GM21737 (cell line): ENCODE measurements at regions not wholly inside any gene's neighbourhood (a gene's known extent, or its start where the extent isn't known, plus 50 kb on each side); places are given as distances from the start of the nearest gene placed in this dataset.
"Not testable (repeated sequence)": the region's sequence is repeated elsewhere in the genome, so short reads cannot be mapped to it uniquely, and the experiment has no call there.

Experiments used
- ATAC-seq: cut with Tn5 transposase; IDR thresholded peaks from one replicate; pipeline ENCODE4 v1.9.1; 2021; ENCODE audit warnings: mild to moderate bottlenecking, moderate library complexity; ENCODE audit not compliant: unreplicated experiment

DNA sequence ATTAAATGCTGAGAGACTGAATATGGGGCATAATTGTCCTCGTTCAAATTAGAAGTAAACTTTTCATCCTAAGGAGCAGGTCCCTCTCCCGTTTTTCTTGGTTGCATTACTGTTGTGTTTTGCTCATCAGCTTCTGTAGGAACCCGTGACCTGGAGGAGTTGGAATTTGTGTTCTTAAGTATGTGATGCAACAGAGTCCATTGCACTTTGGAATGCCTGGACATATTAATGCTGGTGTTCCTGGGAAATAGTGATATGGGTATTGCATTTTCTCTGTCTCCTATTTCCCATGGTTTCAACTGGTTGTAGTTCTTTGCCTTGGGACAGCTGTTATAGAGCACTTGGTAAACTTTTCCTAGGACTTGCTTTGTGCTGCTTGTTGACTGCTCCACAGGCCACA, 417.8 kb upstream of the LCORL start:
- ATAC-seq, result no peak

DNA sequence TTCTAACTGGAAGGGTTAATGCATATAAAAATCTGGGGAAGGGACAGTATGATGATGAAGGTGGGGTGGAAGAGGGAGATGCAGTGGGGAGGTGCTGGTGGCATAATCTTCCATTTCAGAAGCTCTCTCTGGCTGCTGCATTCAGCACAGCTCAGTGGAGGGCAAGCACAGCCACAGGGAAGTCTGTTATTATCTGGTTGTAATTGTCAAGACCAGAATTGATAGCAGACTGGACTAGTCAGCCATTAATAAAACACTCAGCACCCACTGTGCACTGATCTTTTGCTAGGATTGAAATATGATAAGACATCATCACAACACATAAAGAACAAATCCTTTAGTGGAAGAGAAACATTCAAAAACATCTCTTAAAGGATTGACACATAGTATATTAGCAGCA, 414.2 kb upstream of the LCORL start:
- no peak for ATAC-seq

DNA sequence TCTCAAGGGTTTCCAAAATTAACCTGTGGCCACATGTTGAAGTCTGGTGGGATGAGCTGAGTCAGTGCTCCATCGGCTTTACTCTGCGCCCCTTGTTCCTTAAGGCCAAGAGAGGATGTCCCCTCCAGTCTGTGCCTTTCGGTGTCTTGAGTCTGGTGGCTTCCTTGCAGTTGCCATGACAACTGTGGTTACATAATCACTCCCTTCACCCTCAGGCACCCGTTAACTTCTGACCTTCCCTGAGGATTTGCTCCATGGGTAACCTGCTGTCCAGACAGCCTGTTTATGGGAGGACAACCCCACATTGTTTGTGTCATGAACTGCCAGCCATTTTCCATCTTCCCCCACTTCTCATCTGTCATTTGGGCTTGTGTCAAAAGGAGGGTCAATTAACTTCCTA, 401.1 kb upstream of the LCORL start:
- ATAC-seq, result no peak

DNA sequence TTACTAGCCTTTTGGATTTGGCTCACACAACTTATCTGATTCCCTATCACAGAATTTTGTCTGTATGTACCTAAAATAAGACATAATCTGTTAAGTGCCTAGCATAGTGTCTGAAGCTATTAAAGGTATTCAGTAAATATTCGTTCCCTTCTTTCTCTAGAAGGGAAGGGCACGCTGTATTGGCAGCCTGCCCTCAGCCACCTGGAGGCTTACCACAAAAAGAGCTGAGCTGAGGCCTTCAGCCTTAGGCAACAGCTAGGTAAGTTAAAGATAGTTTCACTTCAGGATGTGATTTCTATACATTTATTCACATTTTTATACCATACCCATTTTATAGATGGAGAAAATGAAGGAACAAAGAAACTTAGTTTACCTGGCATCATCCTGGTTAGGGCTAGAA, 400.0 kb upstream of the LCORL start:
- no peak for ATAC-seq

DNA sequence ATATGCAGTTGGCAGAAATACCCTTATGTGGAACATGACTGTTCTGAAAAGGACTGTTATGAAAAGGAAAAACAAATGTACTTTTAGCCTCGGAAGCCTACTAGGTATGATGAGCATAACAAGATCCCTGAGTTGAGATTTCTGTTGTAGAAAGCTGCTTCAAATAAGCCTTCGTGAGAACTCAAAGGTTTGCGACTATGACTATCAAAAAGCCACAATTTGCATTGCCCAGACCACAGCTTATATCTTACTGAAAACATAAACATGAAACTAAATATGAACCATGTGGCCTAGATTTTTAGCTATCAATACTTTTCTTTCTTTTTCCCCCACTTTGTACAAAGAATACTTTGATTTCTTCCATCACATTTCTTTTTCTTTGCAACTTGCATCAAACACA, 398.2 kb upstream of the LCORL start:
- no peak for ATAC-seq

DNA sequence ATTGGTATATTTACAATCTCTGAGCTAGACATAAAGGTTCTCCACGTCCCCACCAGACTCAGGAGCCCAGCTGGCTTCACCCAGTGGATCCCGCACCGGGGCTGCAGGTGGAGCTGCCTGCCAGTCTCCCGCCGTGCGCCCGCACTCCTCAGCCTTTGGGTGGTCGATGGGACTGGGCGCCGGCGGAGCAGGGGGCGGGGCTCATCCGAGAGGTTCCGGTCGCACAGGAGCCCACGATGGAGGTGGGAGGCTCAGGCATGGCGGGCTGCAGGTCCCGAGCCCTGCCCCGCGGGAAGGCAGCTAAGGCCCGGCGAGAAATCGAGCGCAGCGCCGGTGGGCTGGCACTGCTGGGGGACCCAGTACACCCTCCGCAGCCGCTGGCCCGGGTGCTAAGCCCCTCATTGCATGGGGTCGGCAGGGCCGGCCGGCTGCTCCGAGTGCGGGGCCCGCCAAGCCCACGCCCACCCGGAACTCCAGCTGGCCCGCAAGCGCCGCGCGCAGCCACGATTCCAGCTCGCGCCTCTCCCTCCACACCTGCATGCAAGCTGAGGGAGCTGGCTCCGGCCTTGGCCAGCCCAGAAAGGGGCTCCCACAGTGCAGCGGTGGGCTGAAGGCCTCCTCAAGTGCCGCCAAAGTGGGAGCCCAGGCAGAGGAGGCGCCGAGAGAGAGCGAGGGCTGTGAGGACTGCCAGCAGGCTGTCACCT, 396.8 kb upstream of the LCORL start:
- not testable (repeated sequence) for ATAC-seq

DNA sequence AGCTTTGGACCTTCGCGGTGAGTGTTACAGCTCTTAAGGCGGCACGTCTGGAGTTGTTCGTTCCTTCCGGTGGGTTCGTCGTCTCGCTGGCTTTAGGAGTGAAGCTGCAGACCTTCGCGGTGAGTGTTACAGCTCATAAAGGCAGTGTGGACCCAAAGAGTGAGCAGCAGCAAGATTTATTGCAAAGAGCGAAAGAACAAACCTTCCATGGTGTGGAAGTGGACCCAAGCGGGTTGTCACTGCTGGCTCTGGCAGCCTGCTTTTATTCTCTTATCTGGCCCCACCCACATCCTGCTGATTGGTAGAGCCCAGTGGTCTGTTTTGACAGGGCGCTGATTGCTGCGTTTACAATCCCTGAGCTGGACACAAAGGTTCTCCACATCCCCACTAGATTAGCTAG, 396.1 kb upstream of the LCORL start:
- not testable (repeated sequence) for ATAC-seq

DNA sequence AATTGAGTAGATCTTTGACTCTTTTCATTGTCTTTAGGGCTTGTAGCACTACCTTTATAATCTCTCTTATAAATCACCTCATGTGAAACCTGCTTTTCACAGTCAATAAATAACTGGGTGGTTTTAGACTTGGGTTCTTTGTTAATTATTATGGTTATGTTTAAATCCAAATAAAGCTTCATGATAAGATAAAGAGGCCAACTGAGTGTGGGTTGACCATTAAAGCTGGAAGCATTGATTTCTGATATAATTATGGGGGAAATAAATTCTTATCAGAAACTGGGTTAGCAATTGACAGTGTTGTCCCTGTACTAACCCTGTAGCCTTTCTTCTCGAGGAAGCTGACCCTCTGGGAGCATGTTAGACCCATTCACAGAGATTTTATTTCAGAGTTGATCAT, 384.7 kb upstream of the LCORL start:
- no peak for ATAC-seq

DNA sequence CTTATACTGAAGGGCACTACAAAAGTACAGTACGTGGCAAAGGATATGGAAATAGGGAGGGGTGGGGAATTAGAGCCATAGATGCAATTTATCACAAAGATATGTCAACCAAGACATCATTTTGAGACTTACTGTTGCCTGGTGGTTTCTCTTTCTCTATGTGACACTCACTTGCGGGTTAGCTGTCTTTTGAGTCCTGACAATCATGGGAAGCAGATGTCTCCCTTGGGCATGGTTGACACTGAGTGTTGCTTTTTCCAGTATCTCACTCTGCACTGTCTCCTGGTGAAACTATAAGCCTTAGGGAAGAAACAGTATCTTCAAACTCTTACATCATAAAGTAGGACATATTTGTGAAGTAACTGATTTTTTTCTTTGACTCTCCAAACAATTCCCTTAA, 383.5 kb upstream of the LCORL start:
- no peak for ATAC-seq

DNA sequence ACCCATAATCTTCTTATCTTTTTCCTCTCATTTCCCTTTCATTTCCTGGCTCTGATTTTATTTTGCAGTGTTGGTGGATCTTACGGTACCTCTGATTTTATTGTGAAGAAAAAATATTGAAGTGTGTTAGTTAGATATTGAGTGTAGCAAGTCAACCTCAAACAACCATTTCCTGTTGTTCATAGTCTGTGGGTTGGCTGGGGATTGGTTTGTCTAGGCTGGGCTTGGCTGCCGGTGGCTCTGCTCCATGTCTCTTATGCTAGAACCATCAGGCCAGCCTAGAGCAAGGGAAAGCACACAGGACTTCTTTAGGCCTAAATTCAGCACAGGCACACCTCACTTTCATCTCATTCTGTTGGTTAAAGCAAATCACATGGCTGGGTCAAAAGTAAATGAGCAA, 383.1 kb upstream of the LCORL start:
- no peak for ATAC-seq

DNA sequence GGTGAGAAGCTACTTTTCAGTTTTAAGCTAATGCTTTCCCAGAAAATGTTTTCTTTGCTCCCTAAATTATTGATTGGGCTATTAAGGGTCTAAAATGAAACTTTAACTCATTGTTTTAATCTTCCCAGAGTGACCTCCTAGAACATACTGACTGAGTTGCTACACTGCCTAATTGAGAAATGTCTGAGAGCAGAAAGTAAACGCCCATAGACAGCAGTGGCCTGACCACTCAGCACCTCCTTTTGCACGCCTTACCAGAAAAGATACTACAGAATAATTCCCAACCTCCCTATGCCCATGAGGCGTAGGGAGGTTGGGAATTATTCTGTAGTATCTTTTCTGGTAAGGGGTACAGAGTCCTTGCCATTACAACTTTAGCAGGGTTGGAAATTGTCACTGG, 381.8 kb upstream of the LCORL start:
- no peak for ATAC-seq

DNA sequence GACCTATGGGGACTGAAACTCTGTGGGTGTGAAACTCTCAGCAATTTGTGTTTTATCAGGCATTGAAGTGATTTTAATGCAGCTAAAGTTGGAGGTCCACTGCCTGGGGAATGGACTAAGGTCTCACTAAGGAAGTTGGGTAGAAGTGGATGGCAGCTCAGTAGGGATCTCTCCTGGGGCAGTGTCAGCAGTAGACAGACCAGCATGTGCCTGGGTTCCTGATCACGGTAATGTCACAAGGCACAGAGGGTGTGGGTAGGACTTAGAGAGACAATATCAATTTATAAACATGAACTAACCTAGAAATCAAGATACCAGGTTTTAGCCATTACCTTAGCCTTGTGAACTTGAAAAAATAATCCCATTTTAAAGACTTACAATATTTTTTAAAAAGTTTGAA, 380.3 kb upstream of the LCORL start:
- ATAC-seq, result no peak

DNA sequence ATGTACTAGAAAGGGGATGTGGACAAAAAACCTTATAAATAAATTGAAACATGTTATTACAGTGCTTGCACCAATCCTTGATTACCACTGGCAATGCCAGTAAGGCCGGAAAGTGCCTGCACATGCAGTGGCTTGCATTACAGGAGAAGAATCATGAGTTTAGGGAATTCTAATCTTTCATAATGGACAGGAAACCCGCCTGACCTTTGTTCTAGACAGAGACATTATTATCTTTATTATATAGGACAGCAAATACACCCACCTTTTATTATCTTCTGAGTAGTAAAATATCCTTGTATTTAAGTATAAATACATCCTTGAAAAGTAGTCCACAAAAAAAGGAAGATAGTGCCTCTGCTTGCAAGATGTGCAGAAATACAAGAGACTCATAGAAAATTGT, 379.9 kb upstream of the LCORL start:
- no peak for ATAC-seq

DNA sequence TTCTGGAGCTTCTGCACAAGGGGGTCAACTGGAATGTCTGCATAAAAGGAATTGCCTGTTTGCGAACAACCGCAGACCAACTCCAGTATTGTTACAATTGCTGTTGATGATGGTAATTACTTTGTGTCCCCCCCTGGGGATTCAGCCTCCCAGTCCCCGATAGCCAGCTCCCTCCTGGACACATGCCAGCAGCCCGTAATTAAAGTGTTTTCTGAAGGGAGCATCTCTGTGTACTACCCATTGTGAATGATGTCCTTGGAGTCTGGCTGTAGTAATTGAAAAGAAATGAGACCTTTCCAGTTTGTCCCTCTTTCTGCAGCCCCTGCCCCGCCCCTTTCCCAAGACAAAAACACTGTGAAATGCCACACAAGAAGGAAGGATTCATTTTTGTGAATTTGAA, 377.1 kb upstream of the LCORL start:
- ATAC-seq, result no peak

DNA sequence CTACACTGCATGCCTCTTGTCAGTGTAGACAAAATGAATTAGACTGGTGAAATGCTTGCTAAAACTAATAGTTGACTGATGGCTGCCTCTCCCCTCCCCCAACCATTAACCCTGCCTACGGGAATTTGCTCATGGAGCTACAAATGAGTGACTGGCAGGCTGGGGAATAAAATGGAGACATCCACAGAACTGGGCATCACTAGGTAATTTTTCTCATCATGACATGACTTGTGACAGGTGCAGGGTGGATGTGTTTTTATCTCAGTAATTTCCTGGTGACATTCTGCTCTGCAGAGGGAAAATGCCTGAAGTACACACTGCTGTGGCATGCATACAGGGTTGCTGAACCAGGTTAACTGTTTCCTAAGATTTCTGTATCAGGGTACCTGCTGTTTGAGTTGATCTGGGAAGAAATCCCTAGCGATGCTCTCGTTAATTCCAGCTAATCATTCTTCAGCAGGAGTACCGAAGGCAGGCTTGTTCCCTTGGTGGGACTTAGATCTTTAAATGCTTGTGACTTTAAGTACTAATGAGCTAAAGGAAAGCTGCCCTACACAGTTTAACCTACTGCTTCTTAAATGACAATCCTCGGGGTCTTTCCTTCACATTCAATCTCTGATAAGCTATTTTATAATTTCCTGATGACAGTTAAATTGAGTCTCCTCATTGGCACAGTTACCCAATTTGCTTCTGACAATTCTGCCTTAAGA, 376.3 kb upstream of the LCORL start:
- ATAC-seq, result no peak

DNA sequence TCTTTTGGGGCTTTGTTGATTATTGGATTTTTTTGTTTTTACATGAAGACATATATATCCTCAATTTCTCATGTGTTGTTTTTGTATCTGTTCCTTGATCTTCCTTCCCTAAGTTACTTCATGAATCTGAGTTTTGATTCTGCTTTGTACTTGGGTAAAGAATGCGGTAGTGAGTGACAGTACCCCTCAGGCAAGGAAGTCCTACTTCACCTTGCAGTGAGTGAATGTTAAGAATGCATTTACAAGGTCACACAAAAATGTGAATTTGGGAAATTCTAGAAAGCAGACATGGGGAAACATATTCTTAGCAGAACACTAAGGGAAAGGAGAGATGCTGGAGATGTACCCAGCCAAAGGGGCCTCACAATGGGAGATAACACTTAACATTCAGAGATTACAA, 373.1 kb upstream of the LCORL start:
- ATAC-seq, result no peak

DNA sequence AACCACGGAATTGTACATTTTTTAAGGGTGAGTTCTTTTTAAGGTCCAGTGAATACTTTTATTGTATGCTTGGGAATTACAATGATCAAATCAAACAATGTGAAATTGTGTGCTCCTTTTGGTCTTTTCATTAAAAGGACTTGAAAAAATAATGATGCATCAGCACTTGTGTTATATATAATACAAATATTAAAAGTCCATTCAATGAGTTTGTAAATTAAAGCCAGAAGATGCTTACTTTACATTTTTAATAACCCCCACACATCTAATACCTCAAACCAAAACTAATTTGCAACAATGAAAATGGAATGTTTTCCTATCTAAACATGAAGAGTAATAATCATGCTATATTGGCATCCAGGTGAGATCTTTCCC, 369.8 kb upstream of the LCORL start:
- ATAC-seq, result no peak

DNA sequence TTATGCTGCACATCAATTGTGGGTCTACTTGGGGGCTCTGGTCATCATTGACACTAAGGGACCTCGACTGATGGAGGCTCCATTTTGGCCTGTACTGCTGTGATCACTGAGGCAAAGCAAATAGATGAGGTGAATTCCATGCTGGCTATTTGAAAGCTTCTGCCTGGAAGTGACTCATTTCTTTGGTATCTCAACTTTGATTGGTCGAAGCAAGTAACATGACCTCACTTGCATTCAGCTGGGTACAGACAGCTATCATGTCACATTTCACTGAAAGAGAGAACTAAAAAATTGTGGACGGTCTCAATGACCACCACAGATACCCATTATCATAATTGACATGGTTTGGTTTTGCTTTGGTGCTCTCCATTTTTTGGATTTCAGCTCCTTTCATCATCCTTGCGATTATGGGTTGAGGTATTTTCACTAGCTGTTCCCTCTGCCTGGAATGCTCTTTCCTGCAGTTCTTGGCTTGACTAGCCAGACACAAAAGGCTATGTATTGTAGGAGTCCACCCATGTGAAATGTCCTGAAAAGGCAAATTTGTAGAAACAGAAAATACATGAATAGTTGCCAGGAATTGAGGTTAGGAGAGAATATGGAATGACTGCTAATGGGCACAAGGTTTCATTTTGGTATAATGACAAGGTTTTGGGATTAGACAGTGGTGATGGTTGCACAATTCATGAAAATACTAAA, 369.2 kb upstream of the LCORL start:
- ATAC-seq, result no peak

DNA sequence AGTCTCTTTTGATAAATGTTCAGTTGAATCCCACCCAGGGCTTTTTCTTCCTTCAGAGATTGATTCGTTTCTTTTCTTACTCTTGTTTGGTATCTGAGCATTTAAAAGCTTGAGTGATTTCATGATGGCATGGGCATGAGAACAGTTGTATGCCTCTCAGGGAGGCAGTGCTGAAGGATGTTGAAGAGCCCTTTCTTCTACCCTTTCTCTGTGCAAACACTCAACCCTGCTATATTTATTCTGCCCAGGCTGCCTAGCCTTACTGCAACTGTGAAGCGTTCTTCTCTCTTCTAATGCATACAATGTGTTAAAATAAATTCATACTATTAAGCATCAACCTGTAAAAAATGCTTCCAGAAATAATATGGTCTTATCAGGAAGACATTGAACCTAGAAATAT, 367.6 kb upstream of the LCORL start:
- no peak for ATAC-seq

DNA sequence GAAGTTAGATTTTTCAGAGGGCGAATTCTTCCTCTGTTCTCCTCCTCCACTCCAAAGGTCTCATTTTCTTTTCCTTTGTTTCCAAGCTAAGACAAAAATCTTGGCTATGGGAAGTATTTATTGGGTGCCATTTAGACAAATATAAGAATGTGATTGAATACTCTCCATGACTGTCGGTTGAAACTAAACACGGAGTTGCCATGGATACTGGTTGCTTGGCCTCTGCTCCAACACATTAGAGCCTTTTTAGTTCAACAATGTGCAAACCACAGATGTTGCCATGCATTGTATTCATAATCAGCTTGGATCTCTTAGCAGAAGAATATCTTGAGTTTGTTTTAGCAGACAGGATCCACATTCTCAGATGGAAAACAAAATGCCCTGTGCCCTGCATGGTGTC, 366.5 kb upstream of the LCORL start:
- no peak for ATAC-seq

DNA sequence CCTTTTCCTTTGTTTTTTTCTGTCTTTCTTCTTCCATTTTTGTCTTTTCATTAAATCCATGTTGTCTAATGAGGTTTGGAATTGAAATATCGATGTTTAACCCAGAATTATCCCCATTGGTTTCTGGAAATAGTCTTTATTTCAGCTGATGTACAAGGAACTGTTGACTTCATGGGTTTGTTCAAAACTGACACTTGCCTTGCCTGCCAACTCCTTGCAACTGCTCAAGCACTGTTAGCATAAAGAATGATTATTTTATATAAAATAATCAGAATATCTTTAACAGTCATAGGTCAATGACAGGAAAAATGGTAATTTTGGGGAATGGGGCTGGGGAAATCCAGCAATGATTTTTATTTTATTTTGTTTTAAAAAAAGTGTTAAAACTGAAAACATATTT, 359.6 kb upstream of the LCORL start:
- ATAC-seq, result no peak

DNA sequence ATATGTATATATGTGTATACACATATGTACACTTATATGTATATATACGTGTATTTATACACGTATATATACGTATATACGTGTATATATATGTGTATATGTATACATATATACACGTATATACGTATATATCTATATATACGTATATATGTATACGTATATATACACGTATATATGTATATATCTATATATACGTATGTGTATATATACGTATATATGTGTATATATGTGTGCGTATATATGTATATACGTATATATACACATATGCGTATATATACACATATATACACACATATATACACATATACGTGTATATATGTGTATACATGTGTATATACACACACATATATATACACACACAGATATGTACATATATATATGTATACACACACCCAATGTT, 348.0 kb upstream of the LCORL start:
- ATAC-seq, result no peak
